Small intestine (tissue), 7 donors: ENCODE measurements at regions not wholly inside any gene's neighbourhood (a gene's known extent, or its start where the extent isn't known, plus 50 kb on each side); places are given as distances from the start of the nearest gene placed in this dataset.

Experiments
- DNase-seq, 2 donors: peaks; one replicate each; pipeline versions ENCODE4 v3.0.0 to v3.0.0-alpha.2; 2013
- FAIRE-seq: peaks from 2 replicates; lab custom pipeline; 2012; peaks lifted over from hg19 to GRCh38; lab: Jason Lieb, UNC
- H3K27ac ChIP-seq, 3 donors: one replicate each; pipeline ENCODE4 v1.5.1; 2013; ENCODE audit warnings: low read length in 2 of 3, mild to moderate bottlenecking in 2 of 3, control low read depth in 1 of 3, inconsistent platforms in 1 of 3, low read depth in 1 of 3, moderate library complexity in 1 of 3
- H3K27me3 ChIP-seq, 3 donors: one replicate each; pipeline ENCODE4 v1.6.1; 2013; ENCODE audit warnings: low read length in 3 of 3, inconsistent platforms in 1 of 3; ENCODE audit not compliant: control insufficient read depth in 3 of 3, insufficient read depth in 3 of 3
- H3K36me3 ChIP-seq, 3 donors: one replicate each; pipeline ENCODE4 v1.6.1; 2013; ENCODE audit warnings: low read length in 3 of 3, inconsistent platforms in 1 of 3, low read depth in 1 of 3, mild to moderate bottlenecking in 1 of 3, moderate library complexity in 1 of 3; ENCODE audit not compliant: control insufficient read depth in 3 of 3, insufficient read depth in 2 of 3
- H3K4me1 ChIP-seq, 3 donors: one replicate each; pipeline ENCODE4 v1.6.1; 2013; ENCODE audit warnings: low read length in 2 of 3, inconsistent platforms in 1 of 3, low read depth in 1 of 3, mild to moderate bottlenecking in 1 of 3, moderate library complexity in 1 of 3; ENCODE audit not compliant: control insufficient read depth in 3 of 3, insufficient read depth in 2 of 3
- H3K4me3 ChIP-seq, 3 donors: one replicate each; pipeline ENCODE4 v1.5.1; 2013; ENCODE audit warnings: low read length in 3 of 3, control low read depth in 1 of 3, inconsistent platforms in 1 of 3, low read depth in 1 of 3, mild to moderate bottlenecking in 1 of 3, moderate library complexity in 1 of 3
- H3K9me3 ChIP-seq, 2 donors: one replicate each; pipeline ENCODE4 v1.6.1; 2013; ENCODE audit warnings: low read depth in 1 of 2, low read length in 1 of 2; ENCODE audit not compliant: control insufficient read depth in 2 of 2, insufficient read depth in 1 of 2
- WGBS, 3 donors: extraction: QIAGEN DNeasy Blood & Tissue Kit; methylation state at CpG; one replicate each; pipeline ENCODE4 v1.1.7; 2013; 5-methylcytosine and 5-hydroxymethylcytosine counted together
- donor health status: healthy with polysubstance abuse.
- donor health status: control.
- donor health status: control.
- donor health status: Bipolar disorder and iron deficiency.
- donor health status: healthy.

DNA sequence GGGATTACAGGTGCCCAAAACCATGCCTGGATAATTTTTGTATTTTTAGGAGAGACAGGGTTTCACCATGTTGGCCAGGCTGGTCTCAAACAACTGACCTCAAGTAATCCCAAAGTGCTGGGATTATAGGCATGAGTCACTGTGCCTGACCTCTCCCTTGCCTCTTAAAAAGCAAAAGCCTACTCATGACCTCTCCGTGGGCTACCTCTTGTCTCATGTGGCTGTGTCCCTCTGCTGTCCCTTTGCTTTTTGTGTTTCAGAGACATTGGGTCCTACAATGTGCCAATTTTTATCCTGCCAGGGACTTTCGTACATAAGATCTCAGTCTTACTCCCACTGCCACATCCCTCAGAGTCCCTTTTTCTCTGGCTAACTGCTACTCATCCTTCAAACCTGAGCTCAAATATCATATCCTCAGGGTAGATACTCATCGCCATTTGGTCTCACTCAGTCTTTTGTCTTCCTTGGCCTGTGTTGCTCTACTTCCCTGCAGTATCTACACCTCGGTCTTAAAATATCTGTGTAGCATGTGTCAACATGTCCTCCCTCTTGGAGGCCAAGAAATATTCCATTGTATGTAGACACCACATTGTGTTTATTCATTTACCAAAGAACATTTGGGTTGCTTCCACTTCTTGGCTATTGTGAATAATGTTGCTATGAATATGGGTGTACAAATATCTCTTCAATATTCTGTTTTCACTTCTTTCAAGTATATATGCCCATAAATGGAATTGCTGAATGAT lies 465.0 kb upstream of the KLF6 start:
- H3K9me3 ChIP-seq = peaks cover 0 to 2% of the 10 kb centered on the region in 2 donors
- no peaks in the 10 kb centered on the region for H3K36me3 ChIP-seq
- no peaks in the 10 kb centered on the region for H3K27me3 ChIP-seq
- WGBS, 3 donors = 89 to 93% (median 90%) methylated on average over 4 of the region's 4 CpGs
- DNase-seq = no peak
- H3K27ac ChIP-seq = no peak overlapping the region
- no peaks in the 10 kb centered on the region for H3K4me1 ChIP-seq
- no peak overlapping the region for H3K4me3 ChIP-seq
- no peak for FAIRE-seq

DNA sequence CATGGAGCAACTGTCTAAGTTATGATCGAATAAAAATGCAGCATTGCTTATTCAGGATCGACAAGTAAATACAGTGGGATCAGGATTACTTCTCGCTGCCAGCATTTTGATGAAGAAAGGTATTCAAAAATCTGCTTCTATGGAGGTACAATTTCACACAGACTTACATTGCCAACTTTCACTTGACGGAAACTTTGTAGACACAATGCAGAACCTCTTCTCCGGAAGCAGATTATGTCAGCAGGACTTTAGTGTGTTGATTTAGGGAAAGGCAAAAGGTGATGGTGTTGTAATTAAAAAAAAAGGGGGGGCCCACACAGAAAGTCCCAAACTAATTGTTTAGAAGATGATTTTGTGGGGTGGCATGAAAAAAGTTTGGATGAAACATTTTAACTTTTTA lies 462.4 kb upstream of the KLF6 start:
- no peak for DNase-seq
- H3K36me3 ChIP-seq = no peaks in the 10 kb centered on the region
- FAIRE-seq = no peak
- H3K4me1 ChIP-seq = peaks cover 0 to 5% (median under 1%) of the 10 kb centered on the region in 3 donors
- no peak overlapping the region for H3K4me3 ChIP-seq
- no peaks in the 10 kb centered on the region for H3K9me3 ChIP-seq
- 92 to 94% (median 93%) methylated on average over 5 of the region's 5 CpGs for WGBS, 3 donors
- H3K27me3 ChIP-seq = peaks cover 0 to 2% (median 0%) of the 10 kb centered on the region in 3 donors
- peak overlapping the region in 1 of 3 donors; percentile 53 for H3K27ac ChIP-seq

- no peak for FAIRE-seq
- Histone ChIP-seq H3K4me3 (no peak overlapping the region), H3K4me1 (peaks cover 3 to 10% (median 4%) of the 10 kb centered on the region in 3 donors), H3K27ac (peak overlapping the region in 1 of 3 donors; percentile 53), H3K9me3 (no peaks in the 10 kb centered on the region), H3K27me3 (peaks cover 0 to 2% (median 0%) of the 10 kb centered on the region in 3 donors), H3K36me3 (no peaks in the 10 kb centered on the region)
- 43 to 51% (median 47%) methylated on average over 4 of the region's 4 CpGs for WGBS, 3 donors
- DNase-seq = no peak
Observed at GRCh38 chr10:4246881-4247358, 461.9 kb upstream of the KLF6 start.

DNA sequence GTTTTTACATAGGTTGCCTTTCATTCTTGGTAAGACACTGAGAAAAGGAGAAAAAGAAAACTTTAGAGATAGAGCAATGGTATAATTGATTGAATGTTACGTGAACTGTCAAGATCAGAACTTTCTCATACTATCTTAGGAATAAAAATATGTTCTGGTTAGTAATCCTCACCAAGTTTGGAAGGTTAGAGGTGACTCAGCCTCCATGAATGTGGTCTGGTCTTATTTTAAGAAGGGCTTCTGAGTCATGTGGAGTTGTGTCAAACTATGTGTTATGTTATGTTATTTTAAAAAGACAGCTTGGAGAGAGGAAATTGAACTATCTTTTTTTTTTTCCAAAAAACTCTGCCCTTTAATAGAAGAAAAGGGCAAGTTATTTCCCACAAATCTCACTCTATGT lies 458.6 kb upstream of the KLF6 start:
- no peak for FAIRE-seq
- DNase-seq = no peak
- no peaks in the 10 kb centered on the region for H3K36me3 ChIP-seq
- WGBS, 3 donors = 69 to 83% (median 72%) methylated on average over 1 of the region's 1 CpG
- H3K4me3 ChIP-seq = no peak overlapping the region
- H3K27me3 ChIP-seq = peaks cover 0 to 2% (median 0%) of the 10 kb centered on the region in 3 donors
- peak overlapping the region in 1 of 3 donors; percentile 25 for H3K27ac ChIP-seq
- no peaks in the 10 kb centered on the region for H3K9me3 ChIP-seq
- H3K4me1 ChIP-seq = peaks cover 4 to 11% (median 5%) of the 10 kb centered on the region in 3 donors

DNA sequence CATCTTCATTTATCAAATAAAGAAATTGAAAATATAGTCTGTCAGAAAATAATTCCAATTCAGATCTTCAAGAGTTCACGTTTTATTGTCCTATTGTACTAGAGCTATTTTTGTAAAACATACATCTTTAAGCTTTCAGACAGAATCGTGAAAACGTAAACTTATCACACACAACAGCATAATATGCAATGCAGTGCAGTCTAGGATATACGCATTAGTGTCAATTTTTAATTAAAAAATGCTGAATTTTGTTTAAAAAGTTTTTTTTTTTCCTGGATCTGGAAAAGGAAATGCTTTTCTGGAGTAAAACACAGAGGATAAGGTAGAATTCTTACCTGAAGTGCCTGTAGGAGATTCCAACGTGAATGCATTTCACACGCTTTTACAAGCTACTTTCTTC lies 458.2 kb upstream of the KLF6 start:
- Histone ChIP-seq H3K27ac (peak overlapping the region in 1 of 3 donors; percentile 69), H3K9me3 (no peaks in the 10 kb centered on the region), H3K4me1 (peaks cover 4 to 11% (median 5%) of the 10 kb centered on the region in 3 donors), H3K36me3 (no peaks in the 10 kb centered on the region), H3K27me3 (peaks cover 0 to 2% (median 0%) of the 10 kb centered on the region in 3 donors), H3K4me3 (no peak overlapping the region)
- FAIRE-seq (no peak), DNase-seq (no peak)
- WGBS, 3 donors = 78 to 91% (median 85%) methylated on average over 6 of the region's 6 CpGs

DNA sequence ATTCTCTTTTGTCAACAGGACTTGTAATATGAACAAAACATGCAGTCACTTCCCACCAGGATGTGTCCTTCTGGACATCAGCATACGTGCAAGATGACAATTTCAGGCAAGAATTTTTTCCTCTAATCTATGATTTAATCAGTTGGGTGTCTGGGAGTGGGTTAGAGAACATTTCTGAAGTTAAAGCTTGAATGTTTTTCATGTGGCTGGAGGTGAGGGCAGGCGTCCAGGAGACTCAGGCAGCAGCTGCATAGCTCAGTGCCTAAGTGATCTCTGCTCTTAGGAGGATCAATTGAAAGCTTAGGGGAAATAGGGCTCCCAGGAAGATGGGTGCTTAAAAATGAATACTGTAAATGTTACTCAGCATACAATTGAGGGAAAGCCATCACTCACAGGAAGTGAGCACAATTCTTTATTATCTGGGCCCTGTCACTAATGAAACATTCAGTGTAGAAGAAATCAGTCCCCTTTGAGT lies 457.6 kb upstream of the KLF6 start:
- Histone ChIP-seq H3K36me3 (no peaks in the 10 kb centered on the region), H3K4me1 (peaks cover 4 to 11% (median 5%) of the 10 kb centered on the region in 3 donors), H3K27me3 (peaks cover 0 to 2% (median 0%) of the 10 kb centered on the region in 3 donors), H3K9me3 (no peaks in the 10 kb centered on the region), H3K4me3 (no peak overlapping the region), H3K27ac (peak overlapping the region in 2 of 3 donors; percentile 69 to 91)
- DNase-seq (no peak), FAIRE-seq (no peak)
- 17 to 29% (median 23%) methylated on average over 2 of the region's 2 CpGs for WGBS, 3 donors

DNA sequence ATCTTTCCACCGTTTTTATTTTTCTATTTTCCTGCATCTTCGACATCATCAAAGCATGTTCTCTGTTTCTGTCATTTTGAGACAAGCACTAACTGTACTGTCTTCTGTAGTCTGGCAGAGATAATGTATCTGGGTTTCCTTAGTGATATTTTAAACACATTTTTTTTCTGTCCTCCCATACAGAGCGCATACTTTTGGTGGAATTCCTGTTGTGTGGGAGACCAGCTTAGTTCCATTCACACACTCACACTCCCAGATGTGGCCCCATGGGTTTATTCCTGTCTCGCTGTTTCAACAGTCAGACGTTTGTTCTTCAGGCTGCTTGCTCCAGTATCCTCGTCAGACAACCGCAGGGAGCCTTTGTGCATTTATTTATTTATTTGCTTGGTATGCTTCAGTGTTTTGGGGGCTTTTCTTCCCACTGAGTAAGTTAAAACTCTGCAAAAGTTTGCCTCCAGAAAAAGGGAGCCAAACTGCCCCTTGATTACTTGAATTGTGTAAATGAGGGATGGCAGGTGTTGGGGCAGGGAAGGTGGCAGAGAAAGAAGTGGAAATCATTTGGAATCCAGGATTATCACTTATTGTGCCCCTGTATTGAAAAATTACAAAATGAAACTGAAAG lies 456.8 kb upstream of the KLF6 start:
- H3K36me3 ChIP-seq = no peaks in the 10 kb centered on the region

DNA sequence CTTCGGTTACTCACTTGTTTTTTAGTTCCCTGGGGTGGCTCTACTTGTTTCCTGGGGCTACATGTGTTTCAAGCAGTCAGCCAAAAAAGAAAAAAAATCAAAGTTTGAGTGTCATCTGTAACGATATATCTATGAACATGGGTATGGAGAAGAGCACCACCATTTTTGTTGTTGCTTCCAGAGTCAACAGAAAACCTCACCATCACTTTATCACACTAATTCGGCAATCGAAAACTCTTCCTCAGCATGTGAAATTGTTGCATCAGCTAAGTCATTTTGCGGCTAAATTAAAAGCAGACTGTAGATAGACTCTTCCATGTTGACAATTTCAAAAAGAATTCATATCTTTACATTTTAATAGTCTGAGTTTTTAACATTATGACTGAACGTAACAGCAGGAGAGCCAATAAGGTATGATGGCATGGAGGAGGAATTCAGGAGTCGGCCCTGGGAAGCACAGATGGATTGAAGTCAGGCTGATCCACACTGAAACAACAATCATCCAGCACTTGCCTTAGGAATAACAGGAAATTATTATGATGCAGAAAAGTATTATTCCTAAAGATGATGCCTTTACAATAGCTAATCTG lies 455.7 kb upstream of the KLF6 start:
- peaks cover 0 to 2% of the 10 kb centered on the region in 2 donors for H3K9me3 ChIP-seq
- no peaks in the 10 kb centered on the region for H3K36me3 ChIP-seq
- WGBS, 3 donors = 90 to 96% (median 93%) methylated on average over 7 of the region's 7 CpGs
- FAIRE-seq = no peak
- no peak for DNase-seq
- peaks cover 0 to 2% (median 0%) of the 10 kb centered on the region in 3 donors for H3K27me3 ChIP-seq
- peak overlapping the region in 1 of 3 donors; percentile 28 for H3K27ac ChIP-seq
- H3K4me3 ChIP-seq = no peak overlapping the region
- H3K4me1 ChIP-seq = peaks cover 4 to 11% (median 5%) of the 10 kb centered on the region in 3 donors

More for the DNA sequence above, 456.8 kb upstream of the KLF6 start:
- H3K4me1 ChIP-seq = peaks cover 4 to 11% (median 5%) of the 10 kb centered on the region in 3 donors
- H3K4me3 ChIP-seq = no peak overlapping the region
- peak overlapping the region in 2 of 3 donors; percentile 69 to 91 for H3K27ac ChIP-seq
- WGBS, 3 donors = 38 to 51% (median 39%) methylated on average over 7 of the region's 7 CpGs
- DNase-seq (peak; percentile 19 to 27), FAIRE-seq (no peak)
- peaks cover 0 to 2% of the 10 kb centered on the region in 2 donors for H3K9me3 ChIP-seq
- peaks cover 0 to 2% (median 0%) of the 10 kb centered on the region in 3 donors for H3K27me3 ChIP-seq
